DMS114 treated with DMSO at 0.1 percent for 48 hours (cell line): ENCODE measurements at regions not wholly inside any gene's neighbourhood (a gene's known extent, or its start where the extent isn't known, plus 50 kb on each side); places are given as distances from the start of the nearest gene placed in this dataset.
"Not testable (repeated sequence)": the region's sequence is repeated elsewhere in the genome, so short reads cannot be mapped to it uniquely, and the experiment has no call there.

ENCODE experiments used
- DNase-seq: peaks from one replicate; lab custom pipeline; 2025; ENCODE audit not compliant: unreplicated experiment; lab: John Stamatoyannopoulos, UW

- DNase-seq: no peak
Measured at GRCh38 chr5:26563979-26564378, 474.4 kb downstream of the CDH9 start.

DNA sequence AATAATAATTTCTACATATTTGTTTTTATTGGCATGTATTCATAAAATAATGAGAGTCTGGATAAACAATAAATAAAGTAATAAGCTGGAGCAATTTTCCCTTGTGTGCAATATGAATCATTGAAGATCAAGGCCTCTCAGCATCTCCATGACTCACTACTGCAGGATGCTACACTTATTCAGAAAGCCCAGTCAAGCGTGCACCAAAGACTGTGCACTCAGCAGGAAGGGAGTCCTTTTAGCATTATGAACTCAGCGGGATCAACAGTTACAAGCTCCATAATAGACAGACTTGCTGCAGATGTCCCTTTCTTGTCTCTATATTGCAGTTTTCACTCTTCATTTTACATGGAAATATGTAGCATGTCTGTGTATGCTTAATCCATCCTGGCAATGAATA is 485.3 kb downstream of the CDH9 start:
- no peak for DNase-seq

DNA sequence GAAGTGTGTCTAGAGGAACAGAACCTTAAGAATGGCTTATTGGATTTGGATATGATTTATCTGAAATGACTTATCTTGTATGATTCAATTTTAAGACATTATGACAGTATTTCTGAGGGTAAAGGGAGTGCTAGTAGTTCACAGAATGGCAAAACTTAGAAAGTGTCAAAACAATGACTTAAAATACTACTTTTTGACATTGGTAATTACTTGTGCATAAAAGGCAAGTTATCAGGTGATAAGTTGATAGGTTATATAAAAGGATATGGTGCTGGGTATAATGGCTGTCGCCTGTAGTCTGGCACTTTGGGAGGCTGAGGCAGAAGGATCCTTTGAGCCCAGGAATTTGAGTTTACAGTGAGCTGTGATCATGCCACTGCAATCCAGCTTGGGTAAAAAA is 494.4 kb downstream of the CDH9 start:
- DNase-seq: no peak

GRCh38 chr5:26538226-26538625 is 500.2 kb downstream of the CDH9 start:
- DNase-seq: no peak

DNA sequence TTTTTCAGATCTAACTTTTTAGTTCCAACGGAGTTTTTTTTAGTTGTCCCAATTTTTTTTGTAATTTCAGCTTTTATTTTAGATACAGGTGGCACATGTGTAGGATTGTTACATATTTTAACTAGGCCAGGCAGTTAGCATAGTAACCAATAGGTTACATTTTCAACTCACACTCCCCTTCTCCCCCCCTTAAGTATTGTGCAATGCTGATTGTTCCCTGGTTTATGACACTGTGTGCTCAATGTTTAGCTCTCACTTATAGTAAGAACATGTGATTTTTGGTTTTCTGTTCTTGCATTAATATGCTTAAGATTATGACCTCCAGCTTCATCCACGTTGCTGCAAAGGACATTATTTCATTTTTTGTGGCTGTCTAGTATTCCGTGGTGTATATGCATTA is 503.2 kb downstream of the CDH9 start:
- no peak for DNase-seq

GRCh38 chr5:26530305-26530704 is 508.1 kb downstream of the CDH9 start:
- no peak for DNase-seq

GRCh38 chr5:26519245-26519644 is 519.1 kb downstream of the CDH9 start:
- no peak for DNase-seq

GRCh38 chr5:26518065-26518464 is 520.3 kb downstream of the CDH9 start:
- no peak for DNase-seq

- no peak for DNase-seq
Measured at GRCh38 chr5:26498972-26499371, 539.4 kb downstream of the CDH9 start.

- no peak for DNase-seq
Measured at GRCh38 chr5:26495437-26495836, 542.9 kb downstream of the CDH9 start.

GRCh38 chr5:26492906-26493459 is 545.4 kb downstream of the CDH9 start:
- no peak for DNase-seq

- no peak for DNase-seq
Measured at GRCh38 chr5:26487553-26487952, 550.8 kb downstream of the CDH9 start.

- DNase-seq: no peak
Measured at GRCh38 chr5:26486631-26487030, 551.8 kb downstream of the CDH9 start.

DNA sequence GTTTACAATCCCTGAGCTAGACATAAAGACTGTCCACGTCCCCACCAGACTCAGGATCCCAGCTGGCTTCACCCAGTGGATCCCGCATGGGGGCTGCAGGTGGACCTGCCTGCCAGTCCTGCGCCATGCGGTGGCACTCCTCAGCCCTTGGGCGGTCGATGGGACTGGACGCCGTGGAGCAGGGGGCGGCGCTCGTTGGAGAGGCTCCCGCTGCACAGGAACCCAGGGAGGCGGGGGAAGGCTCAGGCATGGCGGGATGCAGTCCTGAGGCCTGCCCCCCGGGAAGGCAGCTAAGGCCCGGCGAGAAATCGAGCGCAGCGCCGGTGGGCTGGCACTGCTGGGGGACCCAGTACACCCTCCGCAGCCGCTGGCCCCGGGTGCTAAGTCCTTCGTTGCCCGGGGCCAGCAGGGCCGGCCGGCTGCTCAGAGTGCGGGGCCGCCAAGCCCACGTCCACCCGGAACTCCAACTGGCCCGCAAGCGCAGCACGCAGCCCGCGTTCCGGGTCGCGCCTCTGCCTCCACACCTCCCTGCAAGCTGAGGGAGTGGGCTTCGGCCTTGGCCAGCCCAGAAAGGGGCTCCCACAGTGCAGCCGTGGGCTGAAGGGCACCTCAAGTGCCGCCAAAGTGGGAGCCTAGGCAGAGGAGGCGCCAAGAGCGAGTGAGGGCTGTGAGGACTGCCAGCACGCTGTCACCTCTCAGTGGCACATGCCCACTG is 553.1 kb downstream of the CDH9 start:
- DNase-seq: not testable (repeated sequence)

DNA sequence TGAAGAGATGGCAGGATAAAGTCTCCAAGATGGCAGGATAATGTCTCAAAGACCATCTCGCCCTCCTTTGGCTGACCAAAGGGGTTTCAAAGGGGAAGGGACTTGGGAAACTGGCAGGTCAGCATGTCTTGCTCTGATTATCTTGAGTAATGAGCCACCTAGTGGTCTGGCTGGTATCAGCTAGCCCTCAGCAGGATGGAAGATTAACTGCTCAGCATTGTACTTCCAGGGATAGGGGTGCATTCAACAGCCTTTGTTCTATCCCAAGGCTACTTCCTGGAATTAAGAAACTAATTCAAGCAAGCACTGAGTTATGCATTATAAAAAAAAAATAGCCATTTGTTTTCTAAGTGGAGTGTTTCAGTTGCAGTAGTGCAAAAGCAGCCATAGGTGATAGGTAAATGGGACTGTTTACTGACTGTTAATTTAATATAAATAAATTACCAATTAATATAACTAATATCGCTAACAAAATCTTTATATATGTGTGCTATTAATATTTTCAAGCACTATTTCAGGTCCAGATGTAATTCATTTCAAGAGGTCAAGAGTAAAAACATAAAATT is 555.5 kb downstream of the CDH9 start:
- DNase-seq: peak; percentile 26

DNA sequence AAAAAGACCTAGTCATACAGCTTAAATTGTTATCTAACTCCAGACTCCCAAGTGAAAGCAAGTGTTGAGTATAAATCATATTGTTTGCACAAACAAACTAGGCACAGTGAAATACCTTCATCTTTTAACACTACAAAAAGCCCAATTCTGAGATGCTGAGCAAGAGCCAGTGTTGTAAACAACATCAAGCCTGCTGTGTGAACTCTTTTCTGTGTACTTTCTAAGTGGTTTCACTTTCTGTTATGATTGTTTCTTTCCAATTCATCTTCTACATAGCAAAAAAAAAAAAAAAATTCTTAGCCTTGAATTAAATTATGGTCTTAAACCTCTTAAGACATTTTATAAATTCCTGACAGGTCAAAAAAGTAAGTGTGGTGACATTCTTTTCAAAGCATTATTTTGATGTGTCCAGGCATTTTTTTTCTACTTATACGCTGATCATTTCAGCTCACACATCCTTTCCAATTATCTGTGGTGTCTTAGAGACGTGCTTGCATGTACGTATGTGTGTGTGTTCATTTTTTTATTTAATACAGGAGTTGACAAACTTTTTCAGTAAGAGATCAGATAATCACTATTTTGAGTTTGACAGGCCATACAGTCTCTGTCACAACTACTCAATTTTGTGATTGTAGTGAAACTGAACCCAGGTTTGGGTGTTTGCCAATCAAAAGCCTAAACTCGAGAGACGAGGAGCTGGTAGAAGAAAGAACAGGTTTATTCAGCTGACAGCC is 556.1 kb downstream of the CDH9 start:
- no peak for DNase-seq

DNA sequence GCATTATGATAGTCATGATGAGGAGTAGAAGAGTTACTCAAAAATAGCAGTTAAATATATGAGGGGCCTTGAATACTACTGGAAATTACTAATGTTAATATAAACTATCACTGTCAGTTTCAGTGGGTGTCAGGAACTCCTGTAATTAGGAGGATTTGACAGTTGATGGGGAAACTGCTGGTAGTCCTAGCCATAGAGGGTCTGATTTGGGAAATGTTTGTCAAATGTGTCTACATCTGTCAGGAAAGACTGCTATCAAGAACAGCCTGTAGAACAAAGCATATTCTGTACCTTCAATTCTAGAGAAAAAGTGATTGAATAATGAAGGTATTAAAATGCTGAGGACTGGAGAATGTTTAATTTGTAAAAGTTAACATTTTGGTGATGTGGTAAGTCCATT is 567.9 kb downstream of the CDH9 start:
- no peak for DNase-seq

- no peak for DNase-seq
Measured at GRCh38 chr5:26439121-26439520, 599.3 kb downstream of the CDH9 start.

DNA sequence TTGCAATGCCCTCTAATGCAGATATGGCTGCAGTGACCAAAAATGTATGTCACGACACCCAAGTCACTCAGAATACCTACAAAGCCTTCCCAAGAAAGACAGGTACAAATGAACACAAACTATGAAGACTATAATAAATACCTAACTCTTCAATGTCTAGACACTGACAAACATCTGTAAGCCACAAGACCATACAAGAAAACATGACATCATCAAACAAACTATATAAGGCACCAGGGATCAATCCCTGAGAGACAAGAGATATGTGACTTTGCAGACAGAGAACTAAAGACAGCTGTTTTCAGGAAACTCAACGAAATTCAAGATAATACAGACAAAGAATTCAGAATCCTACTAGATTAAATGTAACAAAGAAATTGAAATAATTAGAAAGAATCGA is 603.7 kb downstream of the CDH9 start:
- DNase-seq: no peak

DNA sequence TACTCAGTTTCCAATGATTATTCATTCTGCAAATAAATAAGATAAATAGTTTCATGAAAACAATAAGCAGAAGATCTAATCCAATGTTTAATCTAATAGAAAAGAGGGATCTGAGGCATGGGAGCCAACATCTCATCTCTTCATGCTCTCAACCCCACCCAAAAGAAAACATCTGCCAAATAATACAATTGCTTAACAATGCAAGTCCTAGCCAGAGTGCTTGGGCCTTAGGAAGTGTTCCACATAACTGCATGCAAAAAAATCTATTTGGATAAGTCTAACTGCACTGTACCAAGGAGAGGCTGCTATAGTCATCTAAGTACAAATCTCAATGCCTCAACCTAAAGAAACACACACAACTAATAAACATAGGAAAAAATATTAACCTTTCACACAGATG is 606.0 kb downstream of the CDH9 start:
- no peak for DNase-seq

GRCh38 chr5:26430323-26430722 is 608.1 kb downstream of the CDH9 start:
- no peak for DNase-seq

DNA sequence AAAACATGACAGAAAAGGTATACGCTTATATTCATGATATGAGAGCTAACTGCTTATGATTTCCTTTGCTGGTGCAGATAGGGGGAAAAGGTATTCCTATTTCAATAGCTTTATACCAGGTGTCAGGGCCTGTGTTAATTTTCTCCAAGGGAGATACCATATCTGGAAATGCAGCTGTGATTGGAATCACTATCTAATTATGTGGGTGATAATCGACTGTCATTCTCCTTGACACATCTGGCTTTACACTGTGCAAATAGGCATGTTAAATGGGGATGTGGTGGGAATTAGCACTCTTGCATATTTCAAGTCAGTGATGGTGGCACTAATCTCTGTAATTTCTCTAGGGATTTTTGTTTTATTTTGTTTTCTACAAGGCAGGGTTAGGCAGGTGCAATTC is 611.1 kb downstream of the CDH9 start:
- DNase-seq: no peak
